Stimulated activated CD4-positive, alpha-beta T cell treated with anti-CD3 and anti-CD28 coated beads, TNF-alpha, amount 100 ng/mL, for 24 hours (primary cell): ENCODE measurements at regions not wholly inside any gene's neighbourhood (a gene's known extent, or its start where the extent isn't known, plus 50 kb on each side); places are given as distances from the start of the nearest gene placed in this dataset.

Source experiments
- DNase-seq, 3 experiments: peaks; one replicate each; pipeline ENCODE4 v3.0.0-alpha.2; 2020; ENCODE audit warnings: low read depth in 3 of 3

- DNase-seq, result no peak
These were observed 229.2 kb downstream of the ALX1 start for GRCh38 chr12:85509081-85509856.

GRCh38 chr12:85509857-85510256 lies 229.8 kb downstream of the ALX1 start:
- DNase-seq, result no peak

- DNase-seq, result no peak
These were observed 236.0 kb downstream of the ALX1 start for GRCh38 chr12:85516039-85516438.

- no peak for DNase-seq
These were observed 236.8 kb downstream of the ALX1 start for GRCh38 chr12:85516667-85517325.

- DNase-seq, result no peak
These were observed 239.1 kb downstream of the ALX1 start for GRCh38 chr12:85519163-85519562.

GRCh38 chr12:85523197-85523596 lies 243.2 kb downstream of the ALX1 start:
- DNase-seq, result no peak

GRCh38 chr12:85527192-85527591 lies 247.2 kb downstream of the ALX1 start:
- no peak for DNase-seq

- DNase-seq, result no peak
These were observed 249.9 kb downstream of the ALX1 start for GRCh38 chr12:85529896-85530295.

GRCh38 chr12:85530456-85530855 lies 250.4 kb downstream of the ALX1 start:
- DNase-seq, result no peak

GRCh38 chr12:85531341-85531740 lies 251.3 kb downstream of the ALX1 start:
- DNase-seq, result no peak

- no peak for DNase-seq
These were observed 269.6 kb downstream of the ALX1 start for GRCh38 chr12:85549640-85550039.

- DNase-seq, result no peak
These were observed 270.9 kb downstream of the ALX1 start for GRCh38 chr12:85550924-85551323.

GRCh38 chr12:85552461-85552860 lies 272.4 kb downstream of the ALX1 start:
- no peak for DNase-seq

GRCh38 chr12:85557850-85558249 lies 277.8 kb downstream of the ALX1 start:
- no peak for DNase-seq

GRCh38 chr12:85558684-85559083 lies 277.5 kb downstream of the RASSF9 start:
- DNase-seq, result no peak

- DNase-seq, result no peak
These were observed 277.1 kb downstream of the RASSF9 start for GRCh38 chr12:85559127-85559526.

- DNase-seq, result no peak
These were observed 276.7 kb downstream of the RASSF9 start for GRCh38 chr12:85559536-85559935.

- no peak for DNase-seq
These were observed 273.4 kb downstream of the RASSF9 start for GRCh38 chr12:85562765-85563164.

- no peak for DNase-seq
These were observed 271.4 kb downstream of the RASSF9 start for GRCh38 chr12:85564786-85565185.

GRCh38 chr12:85568395-85569103 lies 267.7 kb downstream of the RASSF9 start:
- no peak for DNase-seq

GRCh38 chr12:85569261-85569660 lies 266.9 kb downstream of the RASSF9 start:
- no peak for DNase-seq

GRCh38 chr12:85572956-85573355 lies 263.3 kb downstream of the RASSF9 start:
- DNase-seq, result no peak
